GM21360 (cell line): ENCODE measurements at regions not wholly inside any gene's neighbourhood (a gene's known extent, or its start where the extent isn't known, plus 50 kb on each side); places are given as distances from the start of the nearest gene placed in this dataset.
"Not testable (repeated sequence)": the region's sequence is repeated elsewhere in the genome, so short reads cannot be mapped to it uniquely, and the experiment has no call there.

ENCODE experiments used
- ATAC-seq: cut with Tn5 transposase; IDR thresholded peaks from one replicate; pipeline ENCODE4 v1.9.1; 2021; ENCODE audit warnings: mild to moderate bottlenecking, moderate library complexity; ENCODE audit not compliant: unreplicated experiment

- ATAC-seq, result no peak
Measured at GRCh38 chr3:82521657-82522056, 760.2 kb upstream of the GBE1 start.

- ATAC-seq, result no peak
Measured at GRCh38 chr3:82520846-82521245, 759.4 kb upstream of the GBE1 start.

- no peak for ATAC-seq
Measured at GRCh38 chr3:82509951-82510603, 748.6 kb upstream of the GBE1 start.

- no peak for ATAC-seq
Measured at GRCh38 chr3:82509106-82509842, 747.8 kb upstream of the GBE1 start.

- no peak for ATAC-seq
Measured at GRCh38 chr3:82506204-82506603, 744.8 kb upstream of the GBE1 start.

- ATAC-seq, result no peak
Measured at GRCh38 chr3:82505079-82505756, 743.8 kb upstream of the GBE1 start.

- ATAC-seq, result no peak
Measured at GRCh38 chr3:82498186-82498585, 736.7 kb upstream of the GBE1 start.

GRCh38 chr3:82496890-82497560, 735.6 kb upstream of the GBE1 start:
- ATAC-seq, result no peak

GRCh38 chr3:82495655-82496054, 734.2 kb upstream of the GBE1 start:
- ATAC-seq, result no peak

GRCh38 chr3:82494977-82495489, 733.6 kb upstream of the GBE1 start:
- ATAC-seq, result no peak

- ATAC-seq, result no peak
Measured at GRCh38 chr3:82493858-82494257, 732.4 kb upstream of the GBE1 start.

GRCh38 chr3:82475306-82475705, 713.9 kb upstream of the GBE1 start:
- no peak for ATAC-seq

GRCh38 chr3:82474711-82475110, 713.3 kb upstream of the GBE1 start:
- ATAC-seq, result no peak

- no peak for ATAC-seq
Measured at GRCh38 chr3:82473864-82474541, 712.6 kb upstream of the GBE1 start.

GRCh38 chr3:82467051-82467450, 705.6 kb upstream of the GBE1 start:
- no peak for ATAC-seq

GRCh38 chr3:82462977-82463376, 701.5 kb upstream of the GBE1 start:
- no peak for ATAC-seq

GRCh38 chr3:82461049-82461889, 699.8 kb upstream of the GBE1 start:
- no peak for ATAC-seq

GRCh38 chr3:82448320-82448719, 686.9 kb upstream of the GBE1 start:
- no peak for ATAC-seq

- ATAC-seq, result not testable (repeated sequence)
Measured at GRCh38 chr3:82428821-82429220, 667.4 kb upstream of the GBE1 start.

GRCh38 chr3:82424031-82424339, 662.5 kb upstream of the GBE1 start:
- ATAC-seq, result no peak
